ENCODE measurements at regions not wholly inside any gene's neighbourhood (a gene's known extent, or its start where the extent isn't known, plus 50 kb on each side); places are given as distances from the start of the nearest gene placed in this dataset.

DNA sequence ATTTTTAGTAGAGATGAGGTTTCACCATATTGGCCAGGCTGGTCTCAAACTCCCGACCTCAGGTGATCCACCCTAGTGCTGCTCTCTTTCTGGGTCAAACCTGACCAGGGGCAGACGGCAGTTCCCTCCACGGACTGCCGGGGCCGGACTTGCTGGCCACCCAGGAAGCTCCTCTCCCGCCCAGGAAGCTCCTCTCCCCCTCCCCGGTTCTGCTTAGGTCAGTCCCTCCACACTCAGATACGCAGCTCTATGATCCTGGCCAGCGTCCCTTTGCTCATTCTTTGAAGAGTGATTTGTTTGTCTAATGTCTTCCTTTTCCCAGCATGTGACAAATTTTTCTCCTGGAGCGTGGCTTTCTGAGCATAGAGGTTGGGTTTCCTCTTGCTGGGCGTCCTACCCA is 125.3 kb upstream of the B3GAT1 start:
- TF ChIP-seq, protein P1, sequence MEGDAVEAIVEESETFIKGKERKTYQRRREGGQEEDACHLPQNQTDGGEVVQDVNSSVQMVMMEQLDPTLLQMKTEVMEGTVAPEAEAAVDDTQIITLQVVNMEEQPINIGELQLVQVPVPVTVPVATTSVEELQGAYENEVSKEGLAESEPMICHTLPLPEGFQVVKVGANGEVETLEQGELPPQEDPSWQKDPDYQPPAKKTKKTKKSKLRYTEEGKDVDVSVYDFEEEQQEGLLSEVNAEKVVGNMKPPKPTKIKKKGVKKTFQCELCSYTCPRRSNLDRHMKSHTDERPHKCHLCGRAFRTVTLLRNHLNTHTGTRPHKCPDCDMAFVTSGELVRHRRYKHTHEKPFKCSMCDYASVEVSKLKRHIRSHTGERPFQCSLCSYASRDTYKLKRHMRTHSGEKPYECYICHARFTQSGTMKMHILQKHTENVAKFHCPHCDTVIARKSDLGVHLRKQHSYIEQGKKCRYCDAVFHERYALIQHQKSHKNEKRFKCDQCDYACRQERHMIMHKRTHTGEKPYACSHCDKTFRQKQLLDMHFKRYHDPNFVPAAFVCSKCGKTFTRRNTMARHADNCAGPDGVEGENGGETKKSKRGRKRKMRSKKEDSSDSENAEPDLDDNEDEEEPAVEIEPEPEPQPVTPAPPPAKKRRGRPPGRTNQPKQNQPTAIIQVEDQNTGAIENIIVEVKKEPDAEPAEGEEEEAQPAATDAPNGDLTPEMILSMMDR (IDR thresholded peaks at IDR 0.05; ENCODE audit: low read depth, low read length), result no peak
- TF ChIP-seq, protein P2, sequence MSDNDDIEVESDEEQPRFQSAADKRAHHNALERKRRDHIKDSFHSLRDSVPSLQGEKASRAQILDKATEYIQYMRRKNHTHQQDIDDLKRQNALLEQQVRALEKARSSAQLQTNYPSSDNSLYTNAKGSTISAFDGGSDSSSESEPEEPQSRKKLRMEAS (IDR thresholded peaks at IDR 0.05; ENCODE audit: low read depth, low read length), result no peak

Measured in NB4 (cell line).